IMR-90 (cell line): ENCODE measurements at regions not wholly inside any gene's neighbourhood (a gene's known extent, or its start where the extent isn't known, plus 50 kb on each side); places are given as distances from the start of the nearest gene placed in this dataset.

Source experiments
- CEBPB ChIP-seq: IDR thresholded peaks from 2 replicates; pipeline ENCODE4 v1.6.1; 2012; ENCODE audit warnings: low read depth, low read length, improper control_type of control experiment
- CTCF ChIP-seq: conservative IDR thresholded peaks from 2 replicates; pipeline ENCODE4 v1.5.1; 2012; ENCODE audit warnings: mild to moderate bottlenecking, low read depth, low read length, improper control_type of control experiment
- MAZ ChIP-seq: IDR thresholded peaks from 2 replicates; pipeline ENCODE4 v1.6.1; 2012; ENCODE audit warnings: low read depth, mild to moderate bottlenecking, low read length, improper control_type of control experiment, moderate library complexity, borderline replicate concordance
- POLR2A ChIP-seq: IDR thresholded peaks from 2 replicates; pipeline ENCODE4 v1.6.1; 2012; ENCODE audit warnings: mild to moderate bottlenecking, low read depth, low read length
- RAD21 ChIP-seq: IDR thresholded peaks from 2 replicates; pipeline ENCODE4 v1.6.1; 2012; ENCODE audit warnings: low read length, improper control_type of control experiment
- SMC3 ChIP-seq: fragments of 150-350 bp; IDR thresholded peaks from 2 replicates; pipeline ENCODE4 v1.6.1; 2016; ENCODE audit warnings: low read depth, mild to moderate bottlenecking, antibody characterized with exemption, low read length, moderate library complexity
- TF ChIP-seq, protein P1 (sequence below): fragments of 150-350 bp; IDR thresholded peaks from 2 replicates; pipeline ENCODE4 v1.6.1; 2017; ENCODE audit warnings: mild to moderate bottlenecking, antibody characterized with exemption, low read length, low read depth

DNA sequence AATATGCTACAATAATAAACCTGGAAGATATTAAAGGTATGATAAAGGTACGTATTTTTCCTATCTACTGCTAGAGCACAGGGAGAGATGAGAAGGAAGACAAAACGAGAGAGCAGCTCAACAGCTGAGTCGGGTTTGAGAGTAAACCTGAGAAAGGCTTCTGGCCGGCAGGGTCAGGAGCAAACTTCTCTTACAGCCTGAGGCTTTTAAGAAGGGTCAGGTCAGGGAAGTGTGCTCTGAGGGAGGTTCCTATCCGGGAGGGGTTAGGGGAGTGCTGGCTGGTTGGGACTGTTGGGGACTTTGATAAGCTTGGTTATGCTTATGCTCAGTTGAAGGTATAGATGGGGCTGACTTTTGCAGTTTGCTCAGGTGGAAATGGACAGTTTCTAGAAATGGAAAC is 77.7 kb upstream of the PRR20A start:
- TF ChIP-seq RAD21, result no peak
- TF ChIP-seq CTCF, result no peak
- TF ChIP-seq SMC3, result no peak
- no peak for TF ChIP-seq POLR2A
- no peak for TF ChIP-seq MAZ
- TF ChIP-seq, protein P1, sequence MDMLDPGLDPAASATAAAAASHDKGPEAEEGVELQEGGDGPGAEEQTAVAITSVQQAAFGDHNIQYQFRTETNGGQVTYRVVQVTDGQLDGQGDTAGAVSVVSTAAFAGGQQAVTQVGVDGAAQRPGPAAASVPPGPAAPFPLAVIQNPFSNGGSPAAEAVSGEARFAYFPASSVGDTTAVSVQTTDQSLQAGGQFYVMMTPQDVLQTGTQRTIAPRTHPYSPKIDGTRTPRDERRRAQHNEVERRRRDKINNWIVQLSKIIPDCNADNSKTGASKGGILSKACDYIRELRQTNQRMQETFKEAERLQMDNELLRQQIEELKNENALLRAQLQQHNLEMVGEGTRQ, result no peak
- TF ChIP-seq CEBPB, result no peak
